Suppressor macrophage treated with lipopolysaccharide for 4 hours (primary cell): ENCODE measurements at regions not wholly inside any gene's neighbourhood (a gene's known extent, or its start where the extent isn't known, plus 50 kb on each side); places are given as distances from the start of the nearest gene placed in this dataset.
"Not testable (repeated sequence)": the region's sequence is repeated elsewhere in the genome, so short reads cannot be mapped to it uniquely, and the experiment has no call there.

Source experiments
- DNase-seq: peaks from one replicate; pipeline ENCODE4 v3.0.0-alpha.2; 2020

DNA sequence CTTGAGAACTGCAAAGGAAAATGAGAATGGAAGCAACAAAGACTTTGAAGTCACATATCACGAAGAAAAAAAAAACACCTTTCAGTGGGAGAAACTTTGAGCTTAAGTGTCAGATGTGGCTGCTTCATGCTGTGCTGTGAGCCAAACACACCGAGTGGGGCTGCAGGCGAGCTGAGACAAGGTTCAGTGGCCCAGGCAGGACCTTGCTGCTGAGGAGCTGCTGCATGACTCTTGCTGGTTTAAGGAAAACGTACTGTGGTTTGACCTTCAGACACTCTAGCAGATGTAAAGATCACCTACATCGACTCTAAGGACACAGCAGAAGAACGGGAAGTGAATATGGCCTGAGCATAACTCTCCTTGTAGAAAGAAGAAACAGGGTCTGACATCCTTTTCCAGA lies 118.1 kb upstream of the OR4E1 start:
- DNase-seq, result no peak

DNA sequence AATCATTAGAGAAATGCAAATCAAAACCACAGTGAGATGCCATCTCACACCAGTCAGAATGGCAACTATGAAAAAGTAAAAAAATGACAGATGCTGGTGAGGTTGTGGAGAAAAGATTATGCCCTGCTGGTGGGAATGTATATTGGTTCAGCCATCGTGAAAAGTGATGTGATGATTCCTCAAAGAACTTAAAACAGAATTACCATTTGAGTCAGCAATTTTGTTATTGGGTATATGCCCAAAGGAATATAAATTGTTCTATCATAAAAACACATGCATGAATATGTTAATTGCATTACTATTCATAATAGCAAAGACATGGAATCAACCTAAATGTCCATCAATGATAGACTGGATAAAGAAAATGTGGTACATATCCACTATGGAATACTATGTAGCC lies 115.1 kb upstream of the OR4E1 start:
- not testable (repeated sequence) for DNase-seq

DNA sequence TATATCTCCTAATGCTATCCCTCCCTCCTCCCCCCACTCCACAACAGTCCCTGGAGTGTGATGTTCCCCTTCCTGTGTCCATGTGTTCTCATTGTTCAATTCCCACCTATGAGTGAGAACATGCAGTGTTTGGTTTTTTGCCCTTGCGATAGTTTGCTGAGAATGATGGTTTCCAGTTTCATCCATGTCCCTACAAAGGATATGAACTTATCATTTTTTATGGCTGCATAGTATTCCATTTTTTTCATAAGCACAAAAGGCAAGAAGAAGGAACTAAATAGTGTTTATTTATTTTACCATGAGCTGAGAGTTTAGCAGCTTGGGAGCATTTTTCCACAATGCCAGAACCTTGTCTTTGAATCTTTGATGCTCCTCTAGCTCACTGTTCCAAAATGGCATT lies 113.6 kb upstream of the OR4E1 start:
- not testable (repeated sequence) for DNase-seq

DNA sequence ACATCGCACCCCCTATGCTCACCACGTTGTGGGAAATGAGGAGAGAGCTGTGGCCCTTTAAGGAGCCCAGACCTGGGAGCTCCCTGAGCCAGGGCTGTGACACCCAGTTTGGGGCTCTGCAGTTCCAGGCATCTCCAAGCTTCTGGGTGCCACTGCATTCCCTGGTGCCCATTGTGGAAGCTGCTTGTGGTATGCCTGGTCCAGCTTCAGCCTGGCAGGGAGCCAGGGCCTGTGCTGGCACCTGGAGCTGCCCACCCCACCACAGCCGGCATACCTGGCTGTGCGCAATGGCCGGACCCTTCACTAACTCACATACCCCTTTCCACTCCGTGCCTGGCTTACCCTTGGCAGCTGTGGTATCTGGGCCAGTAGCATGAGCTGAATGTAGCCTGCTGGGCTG lies 107.9 kb upstream of the OR4E1 start:
- no peak for DNase-seq

DNA sequence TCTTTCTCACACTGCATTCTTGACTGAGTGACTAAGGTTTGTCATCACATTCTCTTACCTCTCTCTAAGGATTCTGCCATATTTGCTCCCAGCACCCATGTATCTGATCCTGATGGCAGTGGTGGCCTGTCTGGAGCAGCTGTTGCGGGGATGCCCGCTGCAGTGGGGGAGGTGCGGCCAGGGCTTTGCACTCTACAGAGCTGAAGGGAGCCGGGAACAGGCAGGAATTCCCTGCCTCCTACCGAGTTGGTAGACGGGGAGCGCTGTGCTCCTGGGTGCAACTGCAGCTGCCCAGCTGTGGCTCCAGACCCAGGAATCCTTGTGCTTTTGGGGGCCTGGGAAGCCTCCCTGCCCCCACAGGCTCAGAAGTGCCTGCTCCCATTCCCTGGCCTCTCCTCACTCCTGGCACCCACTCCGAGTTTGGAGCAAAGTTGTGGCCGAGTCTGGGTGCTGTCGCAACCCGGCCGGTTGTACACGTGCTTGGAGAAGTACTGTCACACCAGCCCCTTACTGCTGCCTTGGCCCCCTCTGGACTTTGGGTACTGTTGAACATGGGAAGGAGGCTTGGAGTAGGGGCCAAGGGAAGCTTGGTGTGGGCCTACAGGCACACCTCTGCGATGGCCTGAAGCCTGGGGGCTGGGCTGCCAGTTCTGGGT lies 106.9 kb upstream of the OR4E1 start:
- DNase-seq, result no peak

DNA sequence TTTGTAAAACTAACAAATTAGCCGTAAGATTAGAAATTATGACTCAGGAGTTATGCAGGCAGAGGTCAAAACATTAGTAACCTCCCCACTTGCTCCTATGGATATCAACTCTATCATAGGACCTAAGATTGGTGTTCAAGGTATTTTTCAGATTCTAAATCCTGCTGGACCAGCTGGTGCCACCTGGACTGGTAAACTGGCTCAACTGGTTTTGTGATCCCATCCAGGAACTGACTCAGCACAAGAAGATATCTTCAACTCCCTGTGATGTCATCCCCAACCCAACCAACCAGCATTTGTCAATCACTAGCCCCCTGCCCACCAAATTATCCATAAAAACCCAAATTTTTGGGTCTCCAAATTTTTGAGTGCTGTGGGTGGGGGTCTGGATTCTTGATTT lies 98.1 kb upstream of the OR4E1 start:
- DNase-seq, result no peak

DNA sequence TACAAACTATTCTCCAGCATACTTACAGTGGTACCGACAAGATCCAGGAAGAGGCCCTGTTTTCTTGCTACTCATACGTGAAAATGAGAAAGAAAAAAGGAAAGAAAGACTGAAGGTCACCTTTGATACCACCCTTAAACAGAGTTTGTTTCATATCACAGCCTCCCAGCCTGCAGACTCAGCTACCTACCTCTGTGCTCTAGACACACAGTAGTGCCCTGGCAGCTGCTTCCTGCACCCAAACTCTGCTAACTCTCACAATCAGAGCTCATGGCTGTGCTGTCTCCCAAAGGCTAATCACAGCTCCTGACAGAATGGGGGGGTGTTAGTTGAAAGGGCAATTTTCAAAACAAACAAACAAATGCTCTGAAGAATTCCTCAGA lies 95.2 kb upstream of the OR4E1 start:
- no peak for DNase-seq

DNA sequence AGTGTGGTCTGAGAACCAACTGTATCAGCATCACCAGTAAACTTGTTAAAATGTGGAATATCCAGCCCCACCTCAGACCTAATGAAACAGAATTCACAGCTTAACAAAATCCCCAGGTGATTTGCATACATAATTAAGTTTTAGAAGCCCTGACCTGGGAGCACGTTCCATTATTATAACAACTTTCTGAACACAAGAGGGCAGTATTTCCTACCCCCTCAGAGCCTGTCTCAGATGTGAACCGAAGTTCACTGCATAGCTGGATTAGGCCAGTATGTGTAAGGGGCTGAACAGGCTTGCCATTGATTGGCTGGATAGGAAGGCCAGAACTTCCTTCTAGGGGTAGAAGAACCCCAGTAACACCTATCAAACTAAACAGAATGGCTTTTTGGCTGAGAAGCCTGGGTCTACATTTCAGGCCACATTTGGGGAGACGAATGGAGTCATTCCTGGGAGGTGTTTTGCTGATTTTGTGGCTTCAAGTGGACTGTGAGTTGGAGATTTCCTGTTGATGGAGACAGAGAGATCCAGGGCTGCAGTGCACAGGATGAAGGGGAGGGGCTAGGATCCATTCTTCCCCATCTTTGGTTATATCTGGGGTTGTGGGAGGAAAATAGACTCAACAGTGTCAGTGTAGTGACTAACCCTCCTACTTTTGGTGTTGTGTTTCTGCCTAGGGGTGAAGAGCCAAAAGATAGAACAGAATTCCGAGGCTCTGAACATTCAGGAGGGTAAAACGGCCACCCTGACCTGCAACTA lies 94.7 kb upstream of the OR4E1 start:
- peak; percentile 30 for DNase-seq

DNA sequence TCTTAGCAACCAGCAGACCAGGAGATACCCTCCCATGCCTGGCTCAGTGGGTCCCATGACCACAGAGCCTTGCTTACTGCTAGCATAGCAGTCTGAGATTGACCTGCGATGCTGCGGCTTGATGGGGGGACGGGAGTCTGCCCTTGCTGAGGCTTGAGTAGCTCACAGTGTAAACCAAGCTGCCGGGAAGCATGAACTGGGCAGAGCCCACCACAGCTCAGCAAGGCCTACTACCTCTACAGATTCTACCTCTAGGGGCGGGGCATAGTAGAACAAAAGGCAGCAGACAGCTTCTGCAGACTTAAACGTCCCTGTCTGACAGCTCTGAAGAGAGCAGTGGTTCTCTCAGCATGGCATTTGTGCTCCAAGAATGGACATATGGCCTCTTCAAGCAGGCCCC lies 86.7 kb upstream of the OR4E1 start:
- DNase-seq, result not testable (repeated sequence)

DNA sequence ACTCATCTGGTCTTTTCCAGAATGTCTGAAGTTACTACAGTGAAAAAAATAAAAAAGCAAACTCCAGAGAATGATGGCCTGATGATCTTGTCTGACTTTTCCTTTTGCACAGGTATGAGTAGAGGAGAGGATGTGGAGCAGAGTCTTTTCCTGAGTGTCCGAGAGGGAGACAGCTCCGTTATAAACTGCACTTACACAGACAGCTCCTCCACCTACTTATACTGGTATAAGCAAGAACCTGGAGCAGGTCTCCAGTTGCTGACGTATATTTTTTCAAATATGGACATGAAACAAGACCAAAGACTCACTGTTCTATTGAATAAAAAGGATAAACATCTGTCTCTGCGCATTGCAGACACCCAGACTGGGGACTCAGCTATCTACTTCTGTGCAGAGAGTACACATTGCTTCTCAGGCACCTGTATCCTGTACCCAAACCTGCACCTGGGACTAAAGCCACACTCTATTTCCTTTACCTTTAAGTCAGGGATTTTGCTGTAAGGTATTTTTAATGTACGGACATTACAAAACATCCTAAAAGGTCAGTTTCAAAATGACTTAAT lies 75.8 kb upstream of the OR4E1 start:
- DNase-seq, result no peak

DNA sequence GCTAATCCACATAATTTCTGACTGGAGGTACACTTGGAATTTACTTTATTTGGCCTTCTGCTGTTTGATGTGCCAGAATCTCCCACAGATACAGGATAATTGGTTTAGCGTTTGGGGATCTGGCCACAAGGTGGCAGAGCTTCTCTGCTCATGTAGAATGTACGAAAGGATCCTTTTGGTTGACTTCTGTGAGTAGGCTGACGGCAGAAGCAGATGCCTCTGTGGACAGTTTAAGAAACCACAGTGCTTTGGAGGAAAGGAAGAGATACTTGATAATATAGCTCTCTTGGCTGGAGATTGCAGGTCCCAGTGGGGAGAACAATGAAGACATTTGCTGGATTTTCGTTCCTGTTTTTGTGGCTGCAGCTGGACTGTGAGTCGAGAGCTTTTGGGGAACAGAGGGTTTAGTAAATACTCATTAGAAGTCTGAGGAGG lies 75.3 kb upstream of the OR4E1 start:
- peak; percentile 35 for DNase-seq

DNA sequence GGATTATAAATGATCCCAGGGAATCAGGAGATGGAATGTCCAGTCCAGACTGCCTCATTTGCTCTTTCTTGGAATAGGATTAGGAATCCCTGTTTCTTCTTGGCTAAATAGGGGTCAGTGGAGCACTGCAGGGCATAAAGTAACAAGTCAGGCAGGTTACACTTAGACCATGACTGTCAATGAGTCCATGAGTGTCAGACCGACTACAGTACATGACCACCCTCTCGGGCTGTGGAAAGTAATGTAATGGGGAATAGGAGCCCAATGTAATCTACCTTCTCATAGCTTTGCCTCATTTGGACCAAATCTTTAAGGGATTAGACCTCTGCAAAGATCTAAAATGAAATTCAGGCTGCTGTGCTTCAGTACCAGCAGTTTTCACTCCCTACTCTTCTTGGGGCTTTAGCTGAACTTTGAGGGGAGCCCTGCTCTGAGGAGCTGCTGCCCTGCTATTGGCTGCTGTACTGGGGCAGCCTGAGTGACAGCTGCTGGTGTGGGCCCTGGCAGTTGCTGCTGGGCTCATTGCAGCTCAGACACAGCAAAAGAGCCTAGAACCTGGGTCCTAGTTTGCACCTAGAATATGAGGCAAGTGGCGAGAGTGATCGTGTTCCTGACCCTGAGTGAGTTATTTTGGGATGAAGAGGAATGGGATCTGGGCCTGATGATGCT lies 62.2 kb upstream of the OR4E1 start:
- no peak for DNase-seq

DNA sequence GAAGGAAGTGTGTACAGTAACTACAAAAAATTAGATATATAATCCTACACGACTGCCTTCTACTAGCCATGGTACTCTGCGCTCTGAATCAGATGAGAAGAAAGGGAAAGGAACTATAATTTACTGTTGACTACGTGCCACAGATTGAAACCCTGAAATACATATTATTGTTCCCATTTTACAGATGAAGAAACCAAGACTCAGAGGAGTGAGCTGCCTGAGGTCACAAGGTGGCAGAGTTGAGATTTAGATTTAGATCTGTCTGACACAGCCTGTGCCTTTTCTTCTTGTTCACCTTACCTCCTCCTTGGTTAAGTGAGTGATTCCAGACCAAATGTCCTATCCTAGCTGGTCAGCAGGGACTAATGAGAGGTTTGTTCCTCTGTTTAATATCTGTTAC lies 61.6 kb upstream of the OR4E1 start:
- DNase-seq, result no peak

DNA sequence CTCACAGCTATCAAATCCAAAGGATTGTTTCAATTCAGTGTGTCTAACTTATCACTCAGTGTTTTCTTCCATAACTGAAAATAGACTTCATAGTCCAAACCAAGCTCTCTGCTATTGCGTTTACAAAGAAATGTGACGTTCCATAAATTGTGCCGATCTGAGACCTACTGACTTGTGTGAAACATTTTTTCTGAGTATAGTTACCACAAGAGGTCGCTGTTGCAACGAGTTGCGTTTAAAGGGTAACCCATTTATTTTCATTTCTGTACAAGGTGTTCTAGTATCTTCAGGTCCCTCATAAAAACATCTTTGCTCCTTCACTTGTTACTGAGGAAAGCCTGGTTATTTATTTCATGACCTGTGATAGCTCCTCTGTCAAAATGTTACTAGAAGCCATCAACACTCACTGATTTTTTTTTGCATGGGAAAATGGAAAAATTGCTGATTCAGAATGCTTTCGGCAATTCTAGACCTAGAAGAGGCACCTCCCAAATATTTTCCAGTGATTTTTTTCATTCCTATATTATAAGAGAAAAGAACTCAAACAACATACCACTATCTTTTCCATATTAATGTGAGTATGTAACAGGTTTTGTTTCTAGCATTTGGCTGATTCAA lies 60.9 kb upstream of the OR4E1 start:
- DNase-seq, result peak; percentile 68

DNA sequence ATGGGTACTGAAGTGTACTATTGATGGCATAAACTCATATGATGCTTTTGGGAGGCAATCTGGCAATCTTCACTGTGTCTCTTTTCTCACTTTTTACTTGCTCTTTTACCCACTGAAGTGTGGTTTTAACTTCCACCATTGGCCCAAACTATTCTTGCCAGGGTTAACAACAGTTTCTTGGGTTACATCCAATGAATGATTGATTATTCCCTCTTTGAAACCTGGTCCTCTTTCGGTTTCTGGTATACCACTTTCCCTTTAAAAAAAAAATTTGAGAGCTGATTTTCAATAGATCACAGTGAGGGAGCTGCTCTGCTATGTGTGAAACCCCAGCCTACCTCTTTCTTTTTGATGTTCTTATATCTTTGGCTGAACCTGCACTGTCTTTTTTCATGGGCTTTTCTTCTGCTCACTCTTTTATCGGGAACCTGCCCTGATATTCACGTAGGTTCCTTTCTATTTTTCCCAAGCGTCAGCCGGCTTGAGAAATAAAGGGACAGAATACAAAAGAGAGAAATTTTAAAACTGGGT lies 56.1 kb upstream of the OR4E1 start:
- no peak for DNase-seq

DNA sequence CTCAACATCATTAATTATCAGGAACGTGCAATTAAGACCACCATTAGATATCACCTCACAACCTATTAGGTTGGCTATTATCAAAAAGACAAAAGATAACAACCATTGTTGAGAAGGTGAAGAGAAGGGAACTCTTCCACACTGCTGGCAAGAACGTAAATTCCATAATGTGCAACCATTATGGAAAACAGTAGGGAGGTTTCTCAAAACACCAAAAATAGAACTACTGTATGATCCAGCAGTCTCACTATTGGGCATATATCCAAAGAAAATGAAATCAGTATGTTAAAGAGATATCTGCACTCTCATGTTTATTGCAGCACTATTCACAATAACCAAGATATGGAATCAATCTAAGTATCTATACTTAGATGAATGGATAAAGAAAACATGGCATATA lies 51.6 kb upstream of the OR4E1 start:
- no peak for DNase-seq

DNA sequence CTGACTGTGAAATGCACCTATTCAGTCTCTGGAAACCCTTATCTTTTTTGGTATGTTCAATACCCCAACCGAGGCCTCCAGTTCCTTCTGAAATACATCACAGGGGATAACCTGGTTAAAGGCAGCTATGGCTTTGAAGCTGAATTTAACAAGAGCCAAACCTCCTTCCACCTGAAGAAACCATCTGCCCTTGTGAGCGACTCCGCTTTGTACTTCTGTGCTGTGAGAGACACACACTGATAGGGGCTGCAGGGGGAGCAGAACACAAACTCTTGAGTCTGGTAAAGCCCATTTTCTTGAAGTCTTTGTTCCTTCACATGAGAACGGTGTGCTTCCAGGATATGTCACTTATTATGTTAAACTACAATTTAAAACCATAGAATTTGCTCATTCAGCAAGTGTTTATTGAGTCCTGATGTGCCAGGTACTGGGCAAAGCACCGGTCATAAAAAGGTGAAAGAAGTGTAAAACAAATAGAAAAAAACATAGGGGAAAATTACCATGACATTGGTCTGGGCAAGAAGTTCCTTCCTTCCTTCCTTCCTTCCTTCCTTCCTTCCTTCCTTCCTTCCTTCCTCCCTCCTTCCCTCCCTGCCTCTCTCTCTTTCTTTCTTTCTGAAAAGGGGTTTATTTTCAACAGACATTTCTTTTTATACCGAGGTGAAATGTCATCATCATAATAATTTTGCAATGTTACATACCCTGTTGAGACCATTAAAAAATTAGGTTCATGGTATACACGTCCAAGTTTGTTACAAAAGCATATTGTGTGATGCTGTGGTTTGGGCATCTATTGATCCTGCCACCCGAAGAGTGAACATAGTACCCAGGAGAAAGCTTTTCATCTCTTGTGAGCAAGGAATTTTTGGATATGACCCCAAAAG lies 50.7 kb upstream of the OR4E1 start:
- no peak for DNase-seq

DNA sequence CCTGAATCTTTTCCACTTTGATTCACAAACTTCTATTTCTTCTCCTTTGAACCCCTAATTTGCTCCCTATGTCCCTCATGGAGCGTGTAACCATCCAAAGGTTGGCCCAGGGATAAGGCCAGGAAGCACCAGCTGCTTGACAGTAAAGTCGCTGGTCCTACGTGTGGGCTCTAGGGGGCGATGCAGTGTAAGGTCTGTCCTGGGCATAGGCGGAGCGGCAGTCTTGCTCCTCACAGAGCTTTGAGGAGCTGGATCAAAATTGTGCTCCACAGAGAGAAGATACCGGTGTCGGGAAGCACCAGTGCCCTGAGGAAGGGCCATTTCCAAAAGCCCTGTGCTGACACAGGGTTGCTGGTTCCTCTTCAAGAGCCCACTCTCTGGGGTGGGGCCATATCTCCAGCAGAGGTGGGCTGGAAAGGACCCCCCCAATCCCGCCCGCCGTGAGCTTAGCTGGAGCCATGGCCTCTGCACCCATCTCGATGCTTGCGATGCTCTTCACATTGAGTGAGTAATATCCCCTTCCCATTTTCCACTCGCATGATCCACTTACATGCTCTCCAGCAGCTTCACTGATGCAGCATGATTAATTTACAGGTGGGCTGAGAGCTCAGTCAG lies 49.9 kb upstream of the OR4E1 start:
- no peak for DNase-seq
